ENCODE measurements at regions not wholly inside any gene's neighbourhood (a gene's known extent, or its start where the extent isn't known, plus 50 kb on each side); places are given as distances from the start of the nearest gene placed in this dataset.

DNA sequence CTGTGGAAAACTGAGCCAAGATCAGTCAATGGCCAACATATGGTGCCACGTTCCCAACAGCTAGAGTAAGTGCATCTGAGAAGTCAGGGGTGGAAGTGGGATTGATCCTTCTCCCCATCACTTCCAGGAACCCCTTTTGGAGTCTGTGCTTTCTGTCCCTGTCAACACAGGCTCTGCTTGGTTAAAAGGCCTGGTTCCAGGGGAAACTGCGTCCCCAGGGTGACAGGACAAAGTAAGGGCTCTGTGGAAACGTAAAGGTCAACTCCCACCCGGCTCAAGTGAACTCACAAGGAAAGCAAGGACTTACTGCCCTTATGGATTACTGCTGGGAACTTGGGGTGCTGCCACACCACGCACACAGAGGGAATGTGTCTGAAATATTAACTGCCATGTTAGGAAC lies 77.5 kb upstream of the GRB10 start:
- TF ChIP-seq, protein P1, sequence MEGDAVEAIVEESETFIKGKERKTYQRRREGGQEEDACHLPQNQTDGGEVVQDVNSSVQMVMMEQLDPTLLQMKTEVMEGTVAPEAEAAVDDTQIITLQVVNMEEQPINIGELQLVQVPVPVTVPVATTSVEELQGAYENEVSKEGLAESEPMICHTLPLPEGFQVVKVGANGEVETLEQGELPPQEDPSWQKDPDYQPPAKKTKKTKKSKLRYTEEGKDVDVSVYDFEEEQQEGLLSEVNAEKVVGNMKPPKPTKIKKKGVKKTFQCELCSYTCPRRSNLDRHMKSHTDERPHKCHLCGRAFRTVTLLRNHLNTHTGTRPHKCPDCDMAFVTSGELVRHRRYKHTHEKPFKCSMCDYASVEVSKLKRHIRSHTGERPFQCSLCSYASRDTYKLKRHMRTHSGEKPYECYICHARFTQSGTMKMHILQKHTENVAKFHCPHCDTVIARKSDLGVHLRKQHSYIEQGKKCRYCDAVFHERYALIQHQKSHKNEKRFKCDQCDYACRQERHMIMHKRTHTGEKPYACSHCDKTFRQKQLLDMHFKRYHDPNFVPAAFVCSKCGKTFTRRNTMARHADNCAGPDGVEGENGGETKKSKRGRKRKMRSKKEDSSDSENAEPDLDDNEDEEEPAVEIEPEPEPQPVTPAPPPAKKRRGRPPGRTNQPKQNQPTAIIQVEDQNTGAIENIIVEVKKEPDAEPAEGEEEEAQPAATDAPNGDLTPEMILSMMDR (IDR thresholded peaks at IDR 0.05) = no peak
- TF ChIP-seq EP300 (IDR thresholded peaks at IDR 0.05; ENCODE audit: borderline replicate concordance in 1 of 2, low read depth in 1 of 2, low read length in 1 of 2) (no peak), FOXM1 (IDR thresholded peaks at IDR 0.05; ENCODE audit: low read depth) (no peak), TAF1 (IDR thresholded peaks at IDR 0.05; ENCODE audit: borderline replicate concordance, low read depth, low read length) (no peak), RAD21 (IDR thresholded peaks at IDR 0.05; ENCODE audit: low read length) (no peak), POLR2AphosphoS5 (IDR thresholded peaks at IDR 0.05; ENCODE audit: low read depth, low read length) (no peak), SIN3A (IDR thresholded peaks at IDR 0.05; ENCODE audit: borderline replicate concordance, low read depth, low read length) (no peak), EZH2phosphoT487 (IDR thresholded peaks at IDR 0.05; ENCODE audit: borderline replicate concordance, low read depth) (no peak), RFX5 (IDR thresholded peaks at IDR 0.05; ENCODE audit: low read length) (no peak), MXI1 (IDR thresholded peaks at IDR 0.05; ENCODE audit: low read depth, low read length) (no peak)
- TF ChIP-seq, protein P2, sequence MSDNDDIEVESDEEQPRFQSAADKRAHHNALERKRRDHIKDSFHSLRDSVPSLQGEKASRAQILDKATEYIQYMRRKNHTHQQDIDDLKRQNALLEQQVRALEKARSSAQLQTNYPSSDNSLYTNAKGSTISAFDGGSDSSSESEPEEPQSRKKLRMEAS (IDR thresholded peaks at IDR 0.05; ENCODE audit: low read depth) = no peak
- TF ChIP-seq, protein P3, sequence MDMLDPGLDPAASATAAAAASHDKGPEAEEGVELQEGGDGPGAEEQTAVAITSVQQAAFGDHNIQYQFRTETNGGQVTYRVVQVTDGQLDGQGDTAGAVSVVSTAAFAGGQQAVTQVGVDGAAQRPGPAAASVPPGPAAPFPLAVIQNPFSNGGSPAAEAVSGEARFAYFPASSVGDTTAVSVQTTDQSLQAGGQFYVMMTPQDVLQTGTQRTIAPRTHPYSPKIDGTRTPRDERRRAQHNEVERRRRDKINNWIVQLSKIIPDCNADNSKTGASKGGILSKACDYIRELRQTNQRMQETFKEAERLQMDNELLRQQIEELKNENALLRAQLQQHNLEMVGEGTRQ (IDR thresholded peaks at IDR 0.05; ENCODE audit: borderline replicate concordance, low read depth, low read length) = no peak

All from SK-N-SH (cell line).